Liver (tissue), 8 donors: ENCODE measurements at regions not wholly inside any gene's neighbourhood (a gene's known extent, or its start where the extent isn't known, plus 50 kb on each side); places are given as distances from the start of the nearest gene placed in this dataset.

Experiments used
- DNase-seq: peaks from one replicate; pipeline ENCODE4 v3.0.0-alpha.2; 2017; ENCODE audit warnings: low spot score
- H3K27ac ChIP-seq, 2 donors: one replicate each; pipeline ENCODE4 v1.7.0; 2013; ENCODE audit warnings: inconsistent platforms in 2 of 2, low read length in 2 of 2, control low read depth in 1 of 2, low read depth in 1 of 2, mild to moderate bottlenecking in 1 of 2
- H3K27me3 ChIP-seq, 4 donors: one replicate each; pipeline versions ENCODE4 v1.6.1 to v1.7.0; 2013; ENCODE audit warnings: low read length in 3 of 4, inconsistent platforms in 1 of 4, mild to moderate bottlenecking in 1 of 4, moderate library complexity in 1 of 4; ENCODE audit not compliant: control insufficient read depth in 4 of 4, insufficient read depth in 4 of 4
- H3K36me3 ChIP-seq, 4 donors: one replicate each; pipeline versions ENCODE4 v1.6.1 to v1.7.0; 2013; ENCODE audit warnings: low read length in 3 of 4, mild to moderate bottlenecking in 3 of 4, low read depth in 1 of 4, moderate library complexity in 1 of 4; ENCODE audit not compliant: control insufficient read depth in 4 of 4, insufficient read depth in 3 of 4
- H3K4me1 ChIP-seq, 4 donors: one replicate each; pipeline versions ENCODE4 v1.6.1 to v1.7.0; 2013; ENCODE audit warnings: low read length in 3 of 4, mild to moderate bottlenecking in 3 of 4, moderate library complexity in 1 of 4; ENCODE audit not compliant: control insufficient read depth in 4 of 4, insufficient read depth in 4 of 4
- H3K4me3 ChIP-seq, 3 donors: one replicate each; pipeline versions ENCODE4 v1.6.1 to v1.7.0; 2013; ENCODE audit warnings: low read length in 3 of 3, control low read depth in 1 of 3, low read depth in 1 of 3, mild to moderate bottlenecking in 1 of 3
- H3K9ac ChIP-seq, 2 donors: one replicate each; pipeline ENCODE4 v1.7.0; 2013; ENCODE audit warnings: low read length in 2 of 2, mild to moderate bottlenecking in 2 of 2, moderate library complexity in 2 of 2, control low read depth in 1 of 2, low read depth in 1 of 2
- H3K9me3 ChIP-seq, 4 donors: one replicate each; pipeline versions ENCODE4 v1.6.1 to v1.7.0; 2013; ENCODE audit warnings: low read length in 3 of 4; ENCODE audit not compliant: control insufficient read depth in 4 of 4
- EGR1 ChIP-seq, 2 donors: IDR thresholded peaks; 2 replicates each; pipeline ENCODE4 v1.6.1; 2016 to 2018; ENCODE audit warnings: antibody characterized with exemption in 2 of 2, low read depth in 2 of 2
- FOXA1 ChIP-seq: IDR thresholded peaks from 2 replicates; pipeline ENCODE4 v1.6.1; 2016; ENCODE audit warnings: antibody characterized with exemption
- FOXA2 ChIP-seq: IDR thresholded peaks from 2 replicates; pipeline ENCODE4 v1.6.1; 2016; ENCODE audit warnings: antibody characterized with exemption
- GABPA ChIP-seq, 2 donors: IDR thresholded peaks in 1 of 2; conservative IDR thresholded peaks in 1 of 2; 2 replicates each; pipeline ENCODE4 v1.6.1; 2016; ENCODE audit warnings: antibody characterized with exemption in 2 of 2, mild to moderate bottlenecking in 1 of 2, moderate library complexity in 1 of 2
- HNF4A ChIP-seq, 2 donors: conservative IDR thresholded peaks; 2 replicates each; pipeline ENCODE4 v1.6.1; 2016; ENCODE audit warnings: antibody characterized with exemption in 2 of 2, mild to moderate bottlenecking in 2 of 2
- HNF4G ChIP-seq: IDR thresholded peaks from 2 replicates; pipeline ENCODE4 v1.6.1; 2016; ENCODE audit warnings: antibody characterized with exemption
- JUND ChIP-seq, 2 donors: IDR thresholded peaks; 2 replicates each; pipeline ENCODE4 v1.6.1; 2016; ENCODE audit warnings: antibody characterized with exemption in 2 of 2
- NR2F2 ChIP-seq: IDR thresholded peaks from 2 replicates; pipeline ENCODE4 v1.6.1; 2016; ENCODE audit warnings: antibody characterized with exemption
- RAD21 ChIP-seq, 2 donors: IDR thresholded peaks; 2 replicates each; pipeline ENCODE4 v1.6.1; 2016; ENCODE audit warnings: antibody characterized with exemption in 2 of 2, mild to moderate bottlenecking in 2 of 2
- RXRA ChIP-seq, 2 donors: IDR thresholded peaks; 2 replicates each; pipeline ENCODE4 v1.6.1; 2017 to 2018; ENCODE audit warnings: antibody characterized with exemption in 2 of 2, mild to moderate bottlenecking in 1 of 2
- SP1 ChIP-seq: IDR thresholded peaks from 2 replicates; pipeline ENCODE4 v1.6.1; 2018; ENCODE audit warnings: antibody characterized with exemption, mild to moderate bottlenecking
- TAF1 ChIP-seq: conservative IDR thresholded peaks from 2 replicates; pipeline ENCODE4 v1.6.1; 2016; ENCODE audit warnings: antibody characterized with exemption, mild to moderate bottlenecking
- YY1 ChIP-seq: IDR thresholded peaks from 2 replicates; pipeline ENCODE4 v1.6.1; 2016; ENCODE audit warnings: antibody characterized with exemption, mild to moderate bottlenecking
- WGBS: extraction: QIAGEN DNeasy Blood & Tissue Kit; methylation state at CpG from one replicate; pipeline ENCODE4 v1.1.7; 2013; 5-methylcytosine and 5-hydroxymethylcytosine counted together
- TF ChIP-seq, protein P1 (sequence below): IDR thresholded peaks from 2 replicates; pipeline ENCODE4 v1.6.1; 2016; ENCODE audit warnings: antibody characterized with exemption
- TF ChIP-seq, protein P2 (sequence below): IDR thresholded peaks from 2 replicates; pipeline ENCODE4 v1.6.1; 2016; ENCODE audit warnings: antibody characterized with exemption
- TF ChIP-seq, protein P3 (sequence below): IDR thresholded peaks from 2 replicates; pipeline ENCODE4 v1.6.1; 2016; ENCODE audit warnings: antibody characterized with exemption, mild to moderate bottlenecking
- TF ChIP-seq, protein P4 (sequence below): fragments of 150-350 bp; IDR thresholded peaks from 2 replicates; pipeline ENCODE4 v1.5.1; 2017; ENCODE audit warnings: improper control_type of control experiment, low read depth, low read length; ENCODE audit not compliant: missing input control
- TF ChIP-seq, protein P5 (sequence below): IDR thresholded peaks from 2 replicates; pipeline ENCODE4 v1.6.1; 2016; ENCODE audit warnings: antibody characterized with exemption
- donor health status: healthy.
- donor health status: healthy.
- donor health status: healthy.
- donor health status: healthy.
- donor health status: healthy.

DNA sequence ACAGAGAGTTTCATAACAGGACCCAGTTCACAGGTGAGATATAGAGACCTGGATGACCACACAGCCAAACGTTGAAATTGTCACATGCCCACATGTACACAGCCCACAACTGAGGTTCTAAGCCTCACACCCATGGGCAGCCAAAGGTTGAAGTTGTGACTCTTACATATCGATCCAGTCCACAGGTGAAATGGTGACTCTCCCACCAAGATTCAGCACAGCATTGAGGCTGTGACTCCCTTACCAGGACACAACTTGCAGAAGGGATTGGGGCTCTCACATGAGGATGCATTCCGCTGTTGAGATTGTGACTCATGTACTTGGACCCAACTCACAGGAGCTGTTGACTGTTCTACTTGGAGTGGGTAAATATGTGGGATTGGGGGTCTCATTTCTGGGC lies 1836.4 kb downstream of the TP53TG3F start:
- no peaks in the 10 kb centered on the region for H3K36me3 ChIP-seq
- DNase-seq = peak; percentile 1
- H3K9me3 ChIP-seq = no peaks in the 10 kb centered on the region
- H3K4me3 ChIP-seq = no peak overlapping the region
- H3K27ac ChIP-seq = no peak overlapping the region
- H3K4me1 ChIP-seq = no peaks in the 10 kb centered on the region
- WGBS = 57% methylated on average over 3 of the region's 3 CpGs
- no peak overlapping the region for H3K9ac ChIP-seq
- no peaks in the 10 kb centered on the region for H3K27me3 ChIP-seq
- TF ChIP-seq FOXA2 (no peak), JUND (IDR thresholded peaks at IDR 0.05) (no peak), GABPA (IDR thresholded peaks at IDR 0.05 in 1 of 2, conservative IDR thresholded peaks at IDR 0.05 in 1 of 2) (no peak), RAD21 (IDR thresholded peaks at IDR 0.05) (no peak), HNF4G (no peak), SP1 (no peak), HNF4A (conservative IDR thresholded peaks at IDR 0.05) (no peak), TAF1 (no peak), RXRA (IDR thresholded peaks at IDR 0.05) (no peak), YY1 (no peak), FOXA1 (no peak), NR2F2 (no peak), EGR1 (IDR thresholded peaks at IDR 0.05; ENCODE audit: low read depth in 2 of 2) (no peak)
- TF ChIP-seq, protein P1, sequence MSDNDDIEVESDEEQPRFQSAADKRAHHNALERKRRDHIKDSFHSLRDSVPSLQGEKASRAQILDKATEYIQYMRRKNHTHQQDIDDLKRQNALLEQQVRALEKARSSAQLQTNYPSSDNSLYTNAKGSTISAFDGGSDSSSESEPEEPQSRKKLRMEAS = no peak
- TF ChIP-seq, protein P2, sequence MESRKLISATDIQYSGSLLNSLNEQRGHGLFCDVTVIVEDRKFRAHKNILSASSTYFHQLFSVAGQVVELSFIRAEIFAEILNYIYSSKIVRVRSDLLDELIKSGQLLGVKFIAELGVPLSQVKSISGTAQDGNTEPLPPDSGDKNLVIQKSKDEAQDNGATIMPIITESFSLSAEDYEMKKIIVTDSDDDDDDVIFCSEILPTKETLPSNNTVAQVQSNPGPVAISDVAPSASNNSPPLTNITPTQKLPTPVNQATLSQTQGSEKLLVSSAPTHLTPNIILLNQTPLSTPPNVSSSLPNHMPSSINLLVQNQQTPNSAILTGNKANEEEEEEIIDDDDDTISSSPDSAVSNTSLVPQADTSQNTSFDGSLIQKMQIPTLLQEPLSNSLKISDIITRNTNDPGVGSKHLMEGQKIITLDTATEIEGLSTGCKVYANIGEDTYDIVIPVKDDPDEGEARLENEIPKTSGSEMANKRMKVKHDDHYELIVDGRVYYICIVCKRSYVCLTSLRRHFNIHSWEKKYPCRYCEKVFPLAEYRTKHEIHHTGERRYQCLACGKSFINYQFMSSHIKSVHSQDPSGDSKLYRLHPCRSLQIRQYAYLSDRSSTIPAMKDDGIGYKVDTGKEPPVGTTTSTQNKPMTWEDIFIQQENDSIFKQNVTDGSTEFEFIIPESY = no peak
- TF ChIP-seq, protein P3, sequence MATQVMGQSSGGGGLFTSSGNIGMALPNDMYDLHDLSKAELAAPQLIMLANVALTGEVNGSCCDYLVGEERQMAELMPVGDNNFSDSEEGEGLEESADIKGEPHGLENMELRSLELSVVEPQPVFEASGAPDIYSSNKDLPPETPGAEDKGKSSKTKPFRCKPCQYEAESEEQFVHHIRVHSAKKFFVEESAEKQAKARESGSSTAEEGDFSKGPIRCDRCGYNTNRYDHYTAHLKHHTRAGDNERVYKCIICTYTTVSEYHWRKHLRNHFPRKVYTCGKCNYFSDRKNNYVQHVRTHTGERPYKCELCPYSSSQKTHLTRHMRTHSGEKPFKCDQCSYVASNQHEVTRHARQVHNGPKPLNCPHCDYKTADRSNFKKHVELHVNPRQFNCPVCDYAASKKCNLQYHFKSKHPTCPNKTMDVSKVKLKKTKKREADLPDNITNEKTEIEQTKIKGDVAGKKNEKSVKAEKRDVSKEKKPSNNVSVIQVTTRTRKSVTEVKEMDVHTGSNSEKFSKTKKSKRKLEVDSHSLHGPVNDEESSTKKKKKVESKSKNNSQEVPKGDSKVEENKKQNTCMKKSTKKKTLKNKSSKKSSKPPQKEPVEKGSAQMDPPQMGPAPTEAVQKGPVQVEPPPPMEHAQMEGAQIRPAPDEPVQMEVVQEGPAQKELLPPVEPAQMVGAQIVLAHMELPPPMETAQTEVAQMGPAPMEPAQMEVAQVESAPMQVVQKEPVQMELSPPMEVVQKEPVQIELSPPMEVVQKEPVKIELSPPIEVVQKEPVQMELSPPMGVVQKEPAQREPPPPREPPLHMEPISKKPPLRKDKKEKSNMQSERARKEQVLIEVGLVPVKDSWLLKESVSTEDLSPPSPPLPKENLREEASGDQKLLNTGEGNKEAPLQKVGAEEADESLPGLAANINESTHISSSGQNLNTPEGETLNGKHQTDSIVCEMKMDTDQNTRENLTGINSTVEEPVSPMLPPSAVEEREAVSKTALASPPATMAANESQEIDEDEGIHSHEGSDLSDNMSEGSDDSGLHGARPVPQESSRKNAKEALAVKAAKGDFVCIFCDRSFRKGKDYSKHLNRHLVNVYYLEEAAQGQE = no peak
- TF ChIP-seq, protein P4, sequence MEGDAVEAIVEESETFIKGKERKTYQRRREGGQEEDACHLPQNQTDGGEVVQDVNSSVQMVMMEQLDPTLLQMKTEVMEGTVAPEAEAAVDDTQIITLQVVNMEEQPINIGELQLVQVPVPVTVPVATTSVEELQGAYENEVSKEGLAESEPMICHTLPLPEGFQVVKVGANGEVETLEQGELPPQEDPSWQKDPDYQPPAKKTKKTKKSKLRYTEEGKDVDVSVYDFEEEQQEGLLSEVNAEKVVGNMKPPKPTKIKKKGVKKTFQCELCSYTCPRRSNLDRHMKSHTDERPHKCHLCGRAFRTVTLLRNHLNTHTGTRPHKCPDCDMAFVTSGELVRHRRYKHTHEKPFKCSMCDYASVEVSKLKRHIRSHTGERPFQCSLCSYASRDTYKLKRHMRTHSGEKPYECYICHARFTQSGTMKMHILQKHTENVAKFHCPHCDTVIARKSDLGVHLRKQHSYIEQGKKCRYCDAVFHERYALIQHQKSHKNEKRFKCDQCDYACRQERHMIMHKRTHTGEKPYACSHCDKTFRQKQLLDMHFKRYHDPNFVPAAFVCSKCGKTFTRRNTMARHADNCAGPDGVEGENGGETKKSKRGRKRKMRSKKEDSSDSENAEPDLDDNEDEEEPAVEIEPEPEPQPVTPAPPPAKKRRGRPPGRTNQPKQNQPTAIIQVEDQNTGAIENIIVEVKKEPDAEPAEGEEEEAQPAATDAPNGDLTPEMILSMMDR = no peak
- TF ChIP-seq, protein P5, sequence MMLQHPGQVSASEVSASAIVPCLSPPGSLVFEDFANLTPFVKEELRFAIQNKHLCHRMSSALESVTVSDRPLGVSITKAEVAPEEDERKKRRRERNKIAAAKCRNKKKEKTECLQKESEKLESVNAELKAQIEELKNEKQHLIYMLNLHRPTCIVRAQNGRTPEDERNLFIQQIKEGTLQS = no peak
